ENCODE measurements at regions not wholly inside any gene's neighbourhood (a gene's known extent, or its start where the extent isn't known, plus 50 kb on each side); places are given as distances from the start of the nearest gene placed in this dataset.
"Not testable (repeated sequence)": the region's sequence is repeated elsewhere in the genome, so short reads cannot be mapped to it uniquely, and the experiment has no call there.

DNA sequence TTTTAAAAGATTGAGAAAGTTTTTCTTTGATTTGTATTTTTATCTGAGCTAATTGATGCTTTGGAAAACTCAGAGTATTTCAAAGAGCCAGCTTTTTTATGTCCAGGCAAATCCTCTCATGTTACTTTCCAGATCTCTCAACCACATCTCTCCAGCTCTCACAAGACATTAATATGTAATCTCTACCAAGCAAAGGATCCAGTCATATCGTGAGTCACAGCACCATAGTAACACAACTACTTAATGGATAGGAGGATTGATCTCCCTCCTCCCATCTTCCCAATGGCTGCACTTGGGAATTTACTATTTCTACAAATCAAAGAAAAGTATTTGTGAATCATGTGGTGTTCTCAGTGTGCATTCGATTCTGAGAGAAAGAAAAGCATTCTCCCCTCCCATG is 63.3 kb downstream of the POU4F1 start:
- DNase-seq (ENCODE audit: low read depth, low spot score), result no peak

GRCh38 chr13:78526044-78526443 is 77.3 kb downstream of the POU4F1 start:
- not testable (repeated sequence) for DNase-seq (ENCODE audit: low read depth, low spot score)

- no peak for DNase-seq (ENCODE audit: low read depth, low spot score)
Measured at GRCh38 chr13:78524936-78525335, 78.4 kb downstream of the POU4F1 start.

GRCh38 chr13:78521091-78521490 is 82.3 kb downstream of the POU4F1 start:
- DNase-seq (ENCODE audit: low read depth, low spot score), result no peak

GRCh38 chr13:78520425-78520824 is 82.9 kb downstream of the POU4F1 start:
- no peak for DNase-seq (ENCODE audit: low read depth, low spot score)

- not testable (repeated sequence) for DNase-seq (ENCODE audit: low read depth, low spot score)
Measured at GRCh38 chr13:78518482-78518881, 84.9 kb downstream of the POU4F1 start.

DNA sequence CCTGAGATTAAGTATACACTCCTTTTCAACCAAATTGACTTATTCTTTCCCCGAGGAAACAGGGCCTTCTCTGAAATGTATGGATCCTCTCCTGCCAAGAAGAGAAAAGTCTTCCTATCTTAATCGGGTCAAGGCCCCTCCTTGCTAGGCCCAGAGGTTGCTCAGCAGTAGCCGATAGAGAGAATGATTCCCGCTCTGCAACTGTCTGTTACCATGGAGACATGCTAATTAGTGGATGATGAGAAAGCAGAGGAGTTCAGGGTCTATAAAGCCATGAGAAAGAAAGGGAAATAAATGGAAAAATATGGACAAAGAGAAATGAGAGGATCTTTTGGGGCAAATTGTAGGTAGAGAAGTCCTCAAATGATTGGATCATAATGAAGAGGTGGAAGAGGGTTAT is 103.5 kb downstream of the POU4F1 start:
- no peak for DNase-seq (ENCODE audit: low read depth, low spot score)

GRCh38 chr13:78497702-78498355 is 105.5 kb downstream of the POU4F1 start:
- DNase-seq (ENCODE audit: low read depth, low spot score), result no peak

DNA sequence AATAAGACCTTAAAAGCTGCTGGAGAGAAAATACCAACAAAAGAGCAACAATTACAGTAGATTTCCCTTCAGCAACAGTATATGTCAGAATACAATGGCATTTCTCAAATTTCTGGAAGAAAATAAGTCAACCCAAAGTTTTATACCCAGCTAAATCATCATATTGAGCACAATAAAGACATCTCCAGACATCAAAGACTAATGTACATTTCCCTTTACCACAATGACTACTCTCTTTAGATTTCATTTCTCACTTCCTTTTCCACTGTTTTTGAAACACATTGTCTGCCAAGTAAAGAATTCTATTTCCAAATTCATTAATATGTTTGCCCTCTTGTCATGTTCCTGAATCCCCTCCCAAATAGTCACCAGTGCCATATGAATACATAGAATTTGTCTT is 111.4 kb downstream of the POU4F1 start:
- no peak for DNase-seq (ENCODE audit: low read depth, low spot score)

DNA sequence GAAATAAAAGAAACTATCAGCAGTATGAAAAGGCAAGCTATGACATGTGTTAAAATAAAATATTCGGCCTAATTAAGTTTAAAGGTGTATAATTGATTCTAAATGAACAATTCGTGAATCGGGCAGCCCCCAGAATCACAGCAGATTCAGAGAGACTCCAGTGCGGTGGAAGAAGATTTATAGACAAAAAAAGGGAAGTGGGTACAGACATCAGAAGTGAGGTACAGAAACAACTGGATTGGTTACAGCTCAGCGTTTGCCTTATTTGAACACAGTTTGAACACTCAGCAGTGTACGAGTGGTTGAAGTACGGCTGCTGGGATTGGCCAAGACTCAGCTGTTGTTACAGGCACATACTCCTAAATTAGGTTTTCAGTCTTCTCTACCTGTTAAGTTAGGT is 113.1 kb downstream of the POU4F1 start:
- DNase-seq (ENCODE audit: low read depth, low spot score), result not testable (repeated sequence)

DNA sequence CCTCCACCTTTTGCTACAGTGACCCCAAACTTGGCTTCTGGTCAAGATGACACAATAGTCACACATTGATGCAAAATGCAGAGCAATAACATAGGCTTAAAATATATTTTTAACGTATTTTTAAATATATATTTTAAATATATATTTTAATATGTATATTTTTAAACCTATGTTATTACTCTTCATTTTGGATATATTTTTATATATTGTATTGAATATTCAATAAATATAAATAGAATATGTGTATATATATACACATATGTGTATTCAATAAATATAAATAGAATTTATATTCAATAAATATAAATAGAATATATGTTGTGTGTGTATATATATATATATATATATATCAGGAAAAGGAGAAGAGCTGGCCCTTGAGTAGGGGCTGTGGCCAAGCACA is 115.6 kb downstream of the POU4F1 start:
- no peak for DNase-seq (ENCODE audit: low read depth, low spot score)

DNA sequence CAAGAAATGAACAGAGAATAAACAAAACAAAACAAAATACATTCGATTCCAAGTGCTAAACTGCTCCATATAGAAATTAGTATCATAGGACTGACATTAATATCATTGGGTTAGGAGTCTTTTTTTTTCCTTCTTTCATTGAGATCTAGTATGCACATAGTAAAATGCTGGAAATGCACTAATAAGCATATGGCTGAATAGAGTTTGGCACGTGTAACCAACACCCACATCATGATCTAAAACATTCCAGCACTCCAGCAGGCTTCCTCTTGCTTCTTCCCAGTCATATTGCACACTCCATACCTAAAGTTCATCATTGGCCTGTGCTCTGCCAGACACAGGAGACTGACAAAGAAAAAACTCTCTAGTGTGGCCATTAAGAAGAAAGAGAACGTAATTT is 117.5 kb downstream of the POU4F1 start:
- no peak for DNase-seq (ENCODE audit: low read depth, low spot score)

GRCh38 chr13:78478183-78478582 is 125.2 kb downstream of the POU4F1 start:
- DNase-seq (ENCODE audit: low read depth, low spot score), result no peak

DNA sequence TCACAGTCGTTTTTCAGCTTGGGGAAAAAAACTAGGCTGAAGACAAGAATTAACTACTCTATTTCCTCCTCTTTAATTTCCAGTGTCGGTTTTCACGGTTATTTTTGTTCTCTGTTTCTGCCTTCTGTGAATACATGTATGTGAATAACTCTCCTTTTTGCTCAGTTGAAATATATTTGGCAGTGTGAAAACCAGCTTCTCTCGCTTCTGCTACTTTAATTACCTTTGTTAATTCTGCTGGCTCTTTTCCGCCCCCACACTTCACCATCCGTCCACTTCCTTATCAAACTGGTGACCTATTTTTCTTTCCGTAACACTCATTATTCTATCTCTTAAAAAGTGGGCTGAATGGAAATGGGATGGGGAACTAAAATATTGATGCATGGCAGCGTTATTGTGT is 126.4 kb downstream of the POU4F1 start:
- no peak for DNase-seq (ENCODE audit: low read depth, low spot score)

GRCh38 chr13:78468621-78469020 is 134.7 kb downstream of the POU4F1 start:
- no peak for DNase-seq (ENCODE audit: low read depth, low spot score)

GRCh38 chr13:78465250-78465649 is 138.1 kb downstream of the POU4F1 start:
- no peak for DNase-seq (ENCODE audit: low read depth, low spot score)

DNA sequence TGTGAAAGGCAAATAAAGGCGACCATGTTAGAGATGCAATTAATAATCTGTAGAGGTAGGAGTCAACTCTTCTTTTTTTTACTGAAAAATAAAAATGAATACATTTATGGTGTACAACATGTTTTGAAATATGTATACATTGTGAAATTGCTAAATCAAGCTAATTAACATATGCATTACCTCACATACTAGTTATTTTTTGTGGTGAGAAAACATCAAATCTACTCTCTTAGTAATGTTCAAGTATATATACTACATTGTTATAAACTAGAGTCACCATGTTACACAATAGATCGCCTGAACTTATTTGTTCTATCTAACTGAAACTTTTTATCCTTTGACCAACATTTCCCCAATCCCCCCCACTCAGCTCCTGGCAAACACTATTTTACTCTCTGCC is 143.2 kb downstream of the POU4F1 start:
- DNase-seq (ENCODE audit: low read depth, low spot score), result no peak

DNA sequence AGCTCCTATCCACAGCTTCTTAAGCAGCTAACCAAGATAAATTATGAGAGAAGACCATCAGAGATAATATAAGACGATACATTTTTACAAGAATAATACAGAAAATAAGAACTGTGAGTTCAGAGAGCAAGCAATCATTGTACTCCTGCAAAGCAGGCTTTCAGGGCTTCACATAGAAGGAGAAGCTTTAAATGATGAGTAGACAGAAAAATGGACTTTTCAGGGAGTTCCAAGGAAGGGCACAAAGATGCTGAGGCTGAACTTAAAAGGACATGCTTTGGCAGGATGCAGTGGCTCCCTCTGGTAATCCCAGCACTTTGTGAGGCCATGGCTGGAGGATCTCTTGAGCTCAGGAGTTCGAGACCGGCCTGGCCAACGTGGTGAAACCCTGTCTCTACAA is 159.5 kb downstream of the POU4F1 start:
- no peak for DNase-seq (ENCODE audit: low read depth, low spot score)

DNA sequence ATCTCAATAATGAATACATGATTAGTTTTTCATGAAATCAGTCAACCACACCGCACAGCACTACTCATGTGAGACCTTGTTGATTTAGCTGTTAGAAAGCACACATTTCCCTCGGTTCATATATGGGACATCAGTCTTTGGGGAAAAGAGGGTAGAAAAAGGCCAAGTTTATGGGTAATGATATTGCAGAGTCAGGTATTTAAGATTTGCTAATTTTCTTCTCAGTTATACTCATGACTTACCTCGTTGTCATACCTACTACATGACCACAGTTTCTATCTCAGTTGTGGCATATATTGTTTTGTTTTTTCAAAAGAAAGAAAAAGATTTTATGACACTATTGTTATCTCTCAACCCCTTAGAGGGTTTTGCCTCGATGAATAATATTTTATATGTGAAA is 165.6 kb downstream of the POU4F1 start:
- no peak for DNase-seq (ENCODE audit: low read depth, low spot score)

DNA sequence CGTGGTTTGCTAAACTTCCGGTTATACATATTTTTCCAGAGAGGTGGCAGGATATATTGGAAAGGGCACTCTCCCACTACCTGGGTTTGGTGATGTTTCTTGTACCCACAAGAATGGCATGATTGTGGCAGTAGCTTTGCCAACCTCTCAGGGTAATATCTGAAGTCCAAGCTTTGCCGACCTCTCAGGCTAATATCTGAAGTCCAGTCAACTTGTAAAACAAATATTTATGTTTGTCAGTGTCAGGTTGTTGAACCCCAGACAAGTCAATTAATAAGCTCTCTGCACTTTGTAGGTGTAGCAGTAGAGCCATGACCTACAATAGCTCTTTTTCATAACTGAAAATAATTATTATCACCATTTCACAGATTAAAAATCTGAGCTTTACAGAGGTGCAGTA is 167.0 kb downstream of the POU4F1 start:
- DNase-seq (ENCODE audit: low read depth, low spot score), result no peak

- no peak for DNase-seq (ENCODE audit: low read depth, low spot score)
Measured at GRCh38 chr13:78431328-78431727, 172.0 kb downstream of the POU4F1 start.

DNA sequence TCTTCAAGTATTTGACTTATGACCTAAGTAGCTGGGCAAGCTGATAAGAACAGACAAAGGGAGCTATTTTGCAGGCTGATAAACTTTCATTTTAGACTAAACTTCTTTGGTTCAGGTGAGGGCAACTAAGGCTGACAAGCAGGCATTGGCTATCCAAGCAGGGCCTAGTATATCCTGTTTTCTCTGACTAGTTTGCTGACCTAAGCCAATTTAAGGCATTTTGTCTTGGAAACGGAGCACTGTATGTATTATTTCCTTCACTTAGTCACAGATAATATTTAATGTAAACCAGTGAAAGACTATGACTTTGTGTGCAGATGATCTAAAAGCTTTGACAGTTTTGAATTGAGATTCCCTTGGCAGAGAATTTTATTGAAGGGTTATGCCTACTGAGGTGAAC is 172.5 kb downstream of the POU4F1 start:
- DNase-seq (ENCODE audit: low read depth, low spot score), result no peak

DNA sequence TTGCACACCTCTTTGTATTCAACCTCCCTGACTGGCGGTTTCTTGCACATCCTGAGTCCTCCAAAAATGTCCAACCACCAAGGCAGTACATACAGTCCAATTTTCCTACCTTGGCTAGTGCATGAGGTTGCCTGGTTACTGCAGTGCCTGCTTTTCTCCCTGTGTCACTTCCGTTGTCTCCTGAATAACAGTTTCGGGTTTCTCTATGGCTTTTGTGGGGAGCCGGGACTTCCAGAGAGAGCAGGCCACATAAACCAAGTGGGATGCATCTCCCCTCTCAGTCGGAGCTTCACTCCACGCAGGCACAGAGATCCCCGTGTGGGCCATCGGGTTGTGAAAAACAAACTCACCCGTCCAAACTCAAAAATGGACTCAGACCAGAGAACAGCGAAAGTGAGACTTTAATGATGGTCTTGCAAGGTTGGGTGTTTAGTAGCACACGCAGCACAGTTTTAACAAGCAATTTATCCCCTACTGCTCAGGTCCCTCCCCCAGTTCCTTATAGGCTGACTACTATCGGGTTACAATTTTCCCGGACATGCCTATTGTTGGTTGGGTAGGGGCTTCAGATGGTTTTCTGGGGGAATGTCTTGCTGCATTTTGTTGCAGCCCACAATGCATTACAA is 173.1 kb downstream of the POU4F1 start:
- DNase-seq (ENCODE audit: low read depth, low spot score), result no peak

DNA sequence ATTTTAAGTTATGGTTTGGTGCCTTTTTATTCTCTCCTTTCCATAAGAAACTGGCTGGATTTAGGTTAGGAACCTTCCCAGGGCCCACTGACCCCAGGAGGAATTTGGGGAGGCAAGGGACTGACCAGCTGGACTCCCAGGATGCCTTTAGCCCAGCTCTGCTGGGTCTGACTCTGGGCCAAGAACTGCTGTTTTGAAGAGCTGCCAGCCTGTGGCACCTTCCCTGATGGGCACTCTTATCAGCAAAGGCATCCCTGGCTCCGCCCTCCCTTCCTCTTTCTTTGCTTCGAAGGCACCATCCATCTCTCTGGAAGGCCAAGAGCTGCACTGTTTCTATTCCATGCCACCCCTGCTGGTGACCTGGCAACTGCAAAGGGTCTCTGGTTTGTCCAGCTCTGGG is 174.7 kb downstream of the POU4F1 start:
- DNase-seq (ENCODE audit: low read depth, low spot score), result no peak

Measured in pulmonary artery endothelial cell (primary cell).